GM21576 (cell line): ENCODE measurements at regions not wholly inside any gene's neighbourhood (a gene's known extent, or its start where the extent isn't known, plus 50 kb on each side); places are given as distances from the start of the nearest gene placed in this dataset.

ENCODE experiments used
- ATAC-seq: cut with Tn5 transposase; IDR thresholded peaks from one replicate; pipeline ENCODE4 v1.9.1; 2021; ENCODE audit warnings: mild to moderate bottlenecking, moderate library complexity; ENCODE audit not compliant: unreplicated experiment

DNA sequence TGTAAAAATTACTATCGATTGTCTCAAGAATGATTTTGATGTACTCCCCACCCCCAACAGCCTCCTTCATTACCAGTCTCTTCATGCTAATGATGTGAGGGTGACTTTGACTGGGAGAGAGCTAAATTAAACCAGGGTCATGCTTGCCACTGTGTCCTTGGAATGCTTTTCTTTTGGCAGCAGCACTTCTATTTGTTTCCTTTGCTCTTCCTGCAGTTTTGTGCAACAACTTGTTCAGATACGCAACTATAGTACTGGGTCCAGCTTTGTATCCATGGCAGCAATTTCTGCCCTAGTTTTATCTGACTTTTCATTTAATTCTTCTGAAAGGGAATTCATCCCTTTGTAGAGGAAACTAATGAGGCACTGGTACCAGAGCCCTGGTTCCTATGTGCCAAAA is 2792.1 kb downstream of the PCDH9 start:
- no peak for ATAC-seq

- no peak for ATAC-seq
These were observed 2800.4 kb downstream of the PCDH9 start for GRCh38 chr13:64429691-64430090.

- ATAC-seq = no peak
These were observed 2801.9 kb downstream of the PCDH9 start for GRCh38 chr13:64428196-64428595.

GRCh38 chr13:64423467-64423866 is 2806.7 kb downstream of the PCDH9 start:
- ATAC-seq = no peak

- no peak for ATAC-seq
These were observed 2810.0 kb downstream of the PCDH9 start for GRCh38 chr13:64420181-64420580.

DNA sequence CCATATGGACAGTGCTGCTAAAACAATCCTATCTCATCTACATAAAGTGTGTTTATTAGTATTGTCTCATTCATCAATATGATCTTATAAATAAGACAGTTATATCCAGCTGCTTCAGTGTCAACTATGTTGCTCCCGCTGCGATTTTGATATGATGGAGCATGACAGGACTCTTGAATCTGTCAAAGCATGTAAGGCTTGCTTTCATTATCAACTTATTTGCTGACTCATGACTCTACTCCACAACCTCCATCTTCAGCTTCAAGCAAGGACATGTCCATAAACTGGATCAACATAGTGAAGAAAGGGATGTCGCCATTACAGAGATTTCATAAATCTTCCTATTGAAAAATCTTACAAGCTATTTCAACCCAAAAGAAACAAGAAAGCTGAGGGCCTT is 2812.6 kb downstream of the PCDH9 start:
- no peak for ATAC-seq

DNA sequence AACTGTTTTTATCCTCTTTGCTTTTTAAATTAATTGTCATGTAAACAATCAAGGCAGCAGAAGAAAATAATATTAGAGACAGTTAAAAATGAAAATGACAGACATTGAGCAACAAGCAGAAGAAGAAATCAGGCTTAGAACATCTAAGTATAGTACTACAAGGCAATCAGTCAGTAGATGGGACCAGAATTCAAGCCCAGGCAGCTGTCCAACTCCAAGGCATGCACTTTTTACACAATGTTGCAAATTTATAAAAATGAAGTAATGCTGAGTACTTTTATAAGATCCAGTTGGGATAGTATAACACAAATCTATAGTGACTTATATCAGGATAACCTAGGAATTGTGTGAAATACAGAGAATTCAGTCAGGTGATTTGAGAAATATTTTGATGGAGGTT is 2815.8 kb downstream of the PCDH9 start:
- ATAC-seq = no peak

DNA sequence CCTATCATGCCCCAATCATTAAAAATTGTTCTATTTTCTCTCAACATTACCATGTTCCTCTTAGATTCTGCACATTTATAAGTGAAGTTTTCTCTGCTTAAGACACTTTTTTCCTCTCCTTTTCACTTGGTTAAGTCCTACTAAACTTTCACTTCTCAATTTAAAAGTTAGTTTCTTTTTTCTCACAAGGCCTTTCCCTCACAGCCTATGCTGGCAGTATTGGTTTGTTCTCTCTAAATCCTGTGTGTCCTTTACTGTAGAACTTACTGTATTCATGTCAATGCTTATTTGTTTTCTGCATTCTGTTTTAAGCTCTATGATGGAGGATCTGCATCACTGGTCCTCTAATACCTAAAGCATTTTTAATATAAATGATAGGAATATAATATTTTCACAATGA is 2816.6 kb downstream of the PCDH9 start:
- ATAC-seq = no peak

- ATAC-seq = no peak
These were observed 2819.7 kb downstream of the PCDH9 start for GRCh38 chr13:64410276-64411053.

- ATAC-seq = no peak
These were observed 2832.4 kb downstream of the PCDH9 start for GRCh38 chr13:64397701-64398100.

- ATAC-seq = no peak
These were observed 2852.5 kb downstream of the PCDH9 start for GRCh38 chr13:64377606-64378005.

- no peak for ATAC-seq
These were observed 2858.7 kb downstream of the PCDH9 start for GRCh38 chr13:64371461-64371860.

DNA sequence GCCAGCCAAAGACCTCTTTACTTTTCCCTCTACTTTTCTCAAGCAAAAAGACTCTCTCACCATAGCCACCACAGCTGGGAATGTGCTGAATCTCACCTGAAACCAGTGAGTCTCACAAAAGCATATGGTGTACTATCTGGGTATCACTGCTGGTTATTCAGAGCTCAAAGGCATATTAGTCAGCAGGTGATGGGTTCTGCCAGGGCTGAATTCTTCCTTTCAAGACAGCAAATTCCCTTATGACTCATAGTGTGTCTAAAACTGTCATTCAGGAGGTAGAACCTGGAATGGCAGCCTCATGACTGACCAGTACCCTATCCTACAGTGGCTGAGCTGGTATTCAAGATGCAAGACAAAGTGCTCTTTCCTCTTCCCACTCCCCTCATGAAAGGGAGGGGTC is 2859.1 kb downstream of the PCDH9 start:
- no peak for ATAC-seq

- ATAC-seq = no peak
These were observed 2861.0 kb downstream of the PCDH9 start for GRCh38 chr13:64369121-64369520.

GRCh38 chr13:64362564-64362963 is 2867.6 kb downstream of the PCDH9 start:
- ATAC-seq = no peak

- ATAC-seq = no peak
These were observed 2882.5 kb downstream of the PCDH9 start for GRCh38 chr13:64347664-64348063.

GRCh38 chr13:64339373-64340063 is 2890.6 kb downstream of the PCDH9 start:
- ATAC-seq = no peak

DNA sequence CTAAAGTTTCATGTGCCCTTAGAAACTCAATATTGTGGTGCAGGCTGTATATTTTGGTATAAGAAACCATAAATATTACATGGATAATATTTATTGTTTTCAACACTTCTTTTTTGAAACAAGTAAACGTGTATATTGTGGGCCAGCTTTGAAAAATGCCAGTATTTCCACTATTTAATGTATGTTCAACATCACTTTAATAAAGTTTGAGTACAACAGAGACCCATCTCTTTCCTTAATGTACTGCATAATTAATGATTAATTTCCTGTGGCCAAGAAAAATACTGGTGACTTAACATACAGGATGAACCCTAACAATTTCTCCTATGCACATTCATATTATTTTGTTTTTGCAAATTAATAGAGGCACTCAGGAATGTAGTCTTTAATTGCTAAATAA is 2891.5 kb downstream of the PCDH9 start:
- ATAC-seq = no peak

- ATAC-seq = no peak
These were observed 2896.2 kb downstream of the PCDH9 start for GRCh38 chr13:64333888-64334287.

DNA sequence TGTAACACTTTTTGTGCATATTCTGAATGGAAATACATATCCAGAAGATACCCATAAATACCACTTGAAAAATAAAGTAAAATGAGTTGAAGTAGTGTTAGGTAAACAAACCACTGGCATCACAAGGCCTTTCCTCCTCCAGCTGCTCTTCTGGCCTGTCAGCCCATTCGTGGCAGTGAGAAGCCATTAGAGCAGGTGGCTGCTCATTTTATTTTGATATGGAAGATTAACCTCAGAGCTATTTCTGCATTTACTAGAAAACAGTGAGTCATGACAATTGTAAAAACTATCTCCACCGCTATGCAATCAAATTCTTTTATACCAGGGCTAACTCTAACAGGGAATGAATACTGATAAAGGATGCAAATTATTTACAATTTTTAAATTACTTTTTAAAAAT is 2898.1 kb downstream of the PCDH9 start:
- no peak for ATAC-seq

DNA sequence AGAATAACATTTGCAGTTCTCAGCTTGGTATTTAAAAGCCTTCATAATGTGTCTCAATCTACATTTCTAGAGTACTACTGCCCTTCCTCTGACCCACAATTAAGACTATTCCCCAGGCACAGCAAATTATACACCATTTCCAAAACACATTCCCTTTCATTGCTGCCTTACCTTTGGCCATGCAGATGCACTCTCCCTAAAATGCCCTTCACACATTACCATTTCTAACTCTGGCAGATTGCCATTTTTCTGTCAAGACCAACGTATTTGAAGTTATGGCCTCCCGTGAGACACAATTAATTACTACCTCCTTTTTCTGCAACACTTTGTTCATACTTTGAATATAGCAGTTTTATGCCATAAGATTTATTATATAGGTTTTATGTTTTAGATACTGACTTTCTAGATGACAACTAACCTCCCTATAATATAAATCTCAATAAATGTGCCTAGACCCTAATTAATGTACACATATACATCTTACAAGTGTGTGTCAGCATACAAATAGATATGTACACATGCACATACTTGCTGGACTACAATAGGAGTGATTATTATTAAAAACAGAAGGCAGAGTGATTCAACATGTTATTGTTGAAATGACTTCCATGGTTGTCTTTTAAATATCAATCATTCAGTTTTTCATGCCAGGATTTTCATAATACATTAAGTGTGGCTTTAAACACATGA is 2902.5 kb downstream of the PCDH9 start:
- no peak for ATAC-seq

DNA sequence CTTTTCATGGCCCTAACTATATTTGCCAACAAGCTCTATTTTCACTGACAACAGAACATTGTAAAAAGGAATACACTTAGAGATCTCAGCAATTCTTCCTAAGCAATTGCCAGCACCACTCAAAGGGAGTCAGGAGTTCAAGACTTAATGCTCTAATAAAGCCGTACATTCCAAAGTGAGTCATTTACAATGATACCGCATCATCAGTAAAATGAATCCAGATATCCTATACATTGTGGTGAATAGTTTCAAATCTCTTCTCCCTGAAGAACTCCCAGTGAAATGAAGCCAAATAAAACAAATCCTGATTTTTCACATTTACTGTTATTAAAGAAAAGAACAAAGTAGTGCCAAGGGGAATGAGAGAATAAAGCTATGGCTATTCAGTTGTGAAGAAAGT is 2898.7 kb upstream of the PCDH20 start:
- no peak for ATAC-seq
